Breast epithelium (tissue), 4 donors: ENCODE measurements at regions not wholly inside any gene's neighbourhood (a gene's known extent, or its start where the extent isn't known, plus 50 kb on each side); places are given as distances from the start of the nearest gene placed in this dataset.
A peak's percentile ranks its signal among the peaks of the same experiment; 100 is the strongest.

Source experiments
- DNase-seq, 2 donors: peaks; one replicate each; pipeline ENCODE4 v3.0.0-alpha.2; 2019; ENCODE audit warnings: low spot score in 2 of 2
- H3K27ac ChIP-seq, 2 donors: fragments of 200-600 bp; sonication (generic) in 1 of 2; one replicate each; pipeline ENCODE4 v1.5.1; 2016 to 2019; ENCODE audit warnings: mild to moderate bottlenecking in 1 of 2
- H3K27me3 ChIP-seq, 2 donors: fragments of 200-600 bp; sonication (generic) in 1 of 2; one replicate each; pipeline versions ENCODE4 v1.5.1 to v1.6.0; 2017 to 2019; ENCODE audit warnings: control low read depth in 1 of 2, mild to moderate bottlenecking in 1 of 2
- H3K36me3 ChIP-seq: fragments of 200-600 bp; one replicate; pipeline ENCODE4 v1.5.1; 2019
- H3K4me1 ChIP-seq, 2 donors: fragments of 200-600 bp; sonication (generic); one replicate each; pipeline ENCODE4 v1.5.1; 2016 to 2019; ENCODE audit warnings: control low read depth in 1 of 2
- H3K4me3 ChIP-seq, 3 donors: fragments of 200-600 bp; sonication (generic); 1 replicate in 2 of 3; 2 replicates in 1 of 3; pipeline ENCODE4 v1.5.1; 2016 to 2019; ENCODE audit warnings: mild to moderate bottlenecking in 3 of 3, moderate library complexity in 2 of 3
- H3K9me3 ChIP-seq, 2 donors: fragments of 200-600 bp; sonication (generic) in 1 of 2; one replicate each; pipeline ENCODE4 v1.5.1; 2016 to 2019; ENCODE audit warnings: control low read depth in 1 of 2
- CTCF ChIP-seq, 3 donors: fragments of 450-650 bp; IDR thresholded peaks; one replicate each; pipeline ENCODE4 v1.5.1; 2016 to 2017; ENCODE audit warnings: antibody characterized with exemption in 3 of 3, mild to moderate bottlenecking in 3 of 3, moderate library complexity in 3 of 3
- POLR2A ChIP-seq: fragments of 450-650 bp; IDR thresholded peaks from one replicate; pipeline ENCODE4 v1.6.1; 2016; ENCODE audit warnings: antibody characterized with exemption, mild to moderate bottlenecking, moderate library complexity
- POLR2AphosphoS5 ChIP-seq, 3 donors: sonication (generic); formaldehyde crosslinking; IDR thresholded peaks; one replicate each; pipeline ENCODE4 v1.6.1; 2017; ENCODE audit warnings: antibody characterized with exemption in 3 of 3
- intact Hi-C: fragments of 100-400 bp; cut with DNase I; formaldehyde crosslinking; loops from one replicate; pipeline ENCODE4 v1.15.1; 2023; ENCODE audit warnings: low total_unique reads

GRCh38 chr18:43868497-43868995 is 591.3 kb upstream of the SYT4 start:
- no peak for TF ChIP-seq CTCF (IDR thresholded peaks at IDR 0.05)
- no peak for TF ChIP-seq POLR2A
- TF ChIP-seq POLR2AphosphoS5 (IDR thresholded peaks at IDR 0.05), result no peak
- intact Hi-C loops, result no loop called here
- peaks cover 5 to 8% of the 10 kb centered on the region in 2 donors for H3K4me1 ChIP-seq

GRCh38 chr18:43869451-43870008 is 592.2 kb upstream of the SYT4 start:
- DNase-seq, result no peak
- H3K9me3 ChIP-seq, result no peaks in the 10 kb centered on the region
- intact Hi-C loops, result no loop called here
- no peaks in the 10 kb centered on the region for H3K36me3 ChIP-seq
- no peaks in the 10 kb centered on the region for H3K27me3 ChIP-seq
- peak overlapping the region; percentile 37 to 41 for H3K27ac ChIP-seq
- TF ChIP-seq POLR2AphosphoS5 (IDR thresholded peaks at IDR 0.05), result peak in 1 of 3 donors; percentile 15
- no peak for TF ChIP-seq POLR2A
- no peak for TF ChIP-seq CTCF (IDR thresholded peaks at IDR 0.05)
- peaks cover 5 to 8% of the 10 kb centered on the region in 2 donors for H3K4me1 ChIP-seq
- H3K4me3 ChIP-seq, result no peak overlapping the region

More at GRCh38 chr18:43868497-43868995, 591.3 kb upstream of the SYT4 start:
- Histone ChIP-seq H3K27ac (no peak overlapping the region), H3K36me3 (no peaks in the 10 kb centered on the region), H3K9me3 (no peaks in the 10 kb centered on the region), H3K4me3 (no peak overlapping the region), H3K27me3 (no peaks in the 10 kb centered on the region)
- no peak for DNase-seq

GRCh38 chr18:43870626-43871025 is 593.3 kb upstream of the SYT4 start:
- Histone ChIP-seq H3K27me3 (no peaks in the 10 kb centered on the region), H3K9me3 (no peaks in the 10 kb centered on the region), H3K4me3 (no peak overlapping the region), H3K4me1 (peaks cover 5 to 8% of the 10 kb centered on the region in 2 donors), H3K27ac (no peak overlapping the region), H3K36me3 (no peaks in the 10 kb centered on the region)
- intact Hi-C loops, result no loop called here
- TF ChIP-seq POLR2A (no peak), CTCF (IDR thresholded peaks at IDR 0.05) (no peak), POLR2AphosphoS5 (IDR thresholded peaks at IDR 0.05) (no peak)
- DNase-seq, result no peak

GRCh38 chr18:43875511-43875910 is 598.2 kb upstream of the SYT4 start:
- Histone ChIP-seq H3K27ac (peak overlapping the region in 1 of 2 donors; percentile 48), H3K9me3 (no peaks in the 10 kb centered on the region), H3K4me1 (no peaks in the 10 kb centered on the region), H3K36me3 (no peaks in the 10 kb centered on the region), H3K4me3 (no peak overlapping the region), H3K27me3 (no peaks in the 10 kb centered on the region)
- DNase-seq, result no peak
- intact Hi-C loops, result no loop called here
- no peak for TF ChIP-seq POLR2AphosphoS5 (IDR thresholded peaks at IDR 0.05)
- TF ChIP-seq POLR2A, result no peak

- no peak for DNase-seq
- no peaks in the 10 kb centered on the region for H3K9me3 ChIP-seq
- H3K27ac ChIP-seq, result peak overlapping the region; percentile 50 to 80
- no peaks in the 10 kb centered on the region for H3K4me1 ChIP-seq
- no peaks in the 10 kb centered on the region for H3K36me3 ChIP-seq
- peak overlapping the region in 1 of 3 donors; percentile 12 for H3K4me3 ChIP-seq
- no peak for TF ChIP-seq POLR2AphosphoS5 (IDR thresholded peaks at IDR 0.05)
- no peak for TF ChIP-seq CTCF (IDR thresholded peaks at IDR 0.05)
- TF ChIP-seq POLR2A, result no peak
- intact Hi-C loops, result no loop called here
- no peaks in the 10 kb centered on the region for H3K27me3 ChIP-seq
Measured at GRCh38 chr18:43876286-43876685, 599.0 kb upstream of the SYT4 start.
